BE2C (cell line): ENCODE measurements at regions not wholly inside any gene's neighbourhood (a gene's known extent, or its start where the extent isn't known, plus 50 kb on each side); places are given as distances from the start of the nearest gene placed in this dataset.
"Not testable (repeated sequence)": the region's sequence is repeated elsewhere in the genome, so short reads cannot be mapped to it uniquely, and the experiment has no call there.

ENCODE experiments used
- DNase-seq: peaks from one replicate; pipeline ENCODE4 v3.0.0-alpha.2; 2020
- H3K27me3 ChIP-seq: fragments of 250-450 bp; sonication (Bioruptor Pico); 2 replicates; pipeline ENCODE4 v1.5.1; 2020; ENCODE audit warnings: mild to moderate bottlenecking
- H3K36me3 ChIP-seq: fragments of 250-450 bp; sonication (Bioruptor Pico); 2 replicates; pipeline ENCODE4 v1.5.1; 2020; ENCODE audit warnings: mild to moderate bottlenecking
- H3K4me1 ChIP-seq: fragments of 250-450 bp; sonication (Bioruptor Pico); 2 replicates; pipeline ENCODE4 v1.5.1; 2020
- H3K4me3 ChIP-seq: 2 replicates; pipeline ENCODE4 v1.5.1; 2011; ENCODE audit warnings: low read depth, low read length
- H3K9me3 ChIP-seq: fragments of 250-450 bp; sonication (Bioruptor Pico); 2 replicates; pipeline ENCODE4 v1.5.1; 2020
- TF ChIP-seq, protein P1 (sequence below): IDR thresholded peaks from 2 replicates; pipeline ENCODE4 v1.5.1; 2012; ENCODE audit warnings: mild to moderate bottlenecking, low read depth, low read length

- Histone ChIP-seq H3K9me3 (no peaks in the 10 kb centered on the region), H3K4me1 (no peaks in the 10 kb centered on the region), H3K4me3 (no peak overlapping the region)
These were observed 95.9 kb downstream of the OTUD1 start for GRCh38 chr10:23534761-23535160.

GRCh38 chr10:23535381-23535780 lies 96.5 kb downstream of the OTUD1 start:
- Histone ChIP-seq H3K27me3 (no peaks in the 10 kb centered on the region), H3K36me3 (no peaks in the 10 kb centered on the region), H3K9me3 (no peaks in the 10 kb centered on the region), H3K4me3 (no peak overlapping the region), H3K4me1 (no peaks in the 10 kb centered on the region)
- DNase-seq = no peak
- TF ChIP-seq, protein P1, sequence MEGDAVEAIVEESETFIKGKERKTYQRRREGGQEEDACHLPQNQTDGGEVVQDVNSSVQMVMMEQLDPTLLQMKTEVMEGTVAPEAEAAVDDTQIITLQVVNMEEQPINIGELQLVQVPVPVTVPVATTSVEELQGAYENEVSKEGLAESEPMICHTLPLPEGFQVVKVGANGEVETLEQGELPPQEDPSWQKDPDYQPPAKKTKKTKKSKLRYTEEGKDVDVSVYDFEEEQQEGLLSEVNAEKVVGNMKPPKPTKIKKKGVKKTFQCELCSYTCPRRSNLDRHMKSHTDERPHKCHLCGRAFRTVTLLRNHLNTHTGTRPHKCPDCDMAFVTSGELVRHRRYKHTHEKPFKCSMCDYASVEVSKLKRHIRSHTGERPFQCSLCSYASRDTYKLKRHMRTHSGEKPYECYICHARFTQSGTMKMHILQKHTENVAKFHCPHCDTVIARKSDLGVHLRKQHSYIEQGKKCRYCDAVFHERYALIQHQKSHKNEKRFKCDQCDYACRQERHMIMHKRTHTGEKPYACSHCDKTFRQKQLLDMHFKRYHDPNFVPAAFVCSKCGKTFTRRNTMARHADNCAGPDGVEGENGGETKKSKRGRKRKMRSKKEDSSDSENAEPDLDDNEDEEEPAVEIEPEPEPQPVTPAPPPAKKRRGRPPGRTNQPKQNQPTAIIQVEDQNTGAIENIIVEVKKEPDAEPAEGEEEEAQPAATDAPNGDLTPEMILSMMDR = no peak

More at GRCh38 chr10:23534761-23535160, 95.9 kb downstream of the OTUD1 start:
- Histone ChIP-seq H3K27me3 (no peaks in the 10 kb centered on the region), H3K36me3 (no peaks in the 10 kb centered on the region)
- TF ChIP-seq, protein P1 = no peak
- DNase-seq = no peak

DNA sequence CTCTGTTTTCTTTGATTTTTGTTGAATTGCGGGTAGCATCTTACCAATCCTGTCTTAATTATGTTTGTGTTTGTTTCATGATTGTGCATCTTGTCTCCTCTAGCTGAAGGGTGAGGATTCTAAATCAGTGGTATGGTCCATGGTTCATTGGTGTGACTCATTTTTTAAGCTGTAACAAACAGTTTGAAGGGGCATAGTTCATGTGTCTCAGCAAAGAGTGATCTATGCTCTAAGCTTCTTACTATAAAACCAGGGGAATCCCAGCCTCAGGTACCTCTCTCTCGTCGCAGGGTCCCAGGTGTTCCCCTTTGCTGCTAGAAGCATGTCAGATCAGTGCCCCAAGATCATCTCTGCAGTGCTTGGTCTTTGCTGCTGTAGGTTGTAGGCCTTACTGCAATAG lies 100.1 kb downstream of the OTUD1 start:
- H3K4me3 ChIP-seq = no peak overlapping the region
- H3K9me3 ChIP-seq = no peaks in the 10 kb centered on the region
- H3K4me1 ChIP-seq = no peaks in the 10 kb centered on the region
- DNase-seq = no peak
- H3K27me3 ChIP-seq = no peaks in the 10 kb centered on the region
- no peaks in the 10 kb centered on the region for H3K36me3 ChIP-seq
- TF ChIP-seq, protein P1 = no peak

DNA sequence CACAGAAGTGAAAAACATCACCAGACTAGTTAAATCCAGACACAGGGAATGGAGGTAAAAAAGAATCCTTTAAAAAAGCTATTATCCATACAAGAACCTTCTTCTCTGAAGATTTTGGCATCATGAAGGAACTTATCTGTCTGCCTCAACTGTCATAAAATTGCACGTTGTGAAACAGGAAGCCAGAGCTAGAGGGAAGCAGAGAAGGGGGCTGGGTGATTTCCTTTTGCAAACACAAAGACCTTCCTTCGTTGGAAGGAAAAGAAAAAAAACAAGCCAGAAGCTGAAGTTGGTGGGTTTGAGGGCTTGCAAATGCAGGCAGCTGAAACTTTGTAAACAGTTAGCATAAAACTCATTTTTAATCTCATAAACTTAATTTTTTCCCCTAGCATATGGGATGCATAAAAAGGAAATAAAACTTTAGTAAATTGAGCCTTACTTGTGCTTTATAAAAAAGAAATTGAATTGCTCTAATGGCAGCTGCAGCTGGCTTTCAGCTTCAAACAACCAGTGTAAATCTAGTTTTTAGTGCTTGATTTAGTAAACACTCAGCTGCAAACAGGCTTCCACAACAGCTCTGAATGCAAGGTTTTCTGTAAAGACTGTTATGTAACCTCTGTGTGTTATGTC lies 101.6 kb downstream of the OTUD1 start:
- DNase-seq = no peak
- Histone ChIP-seq H3K36me3 (no peaks in the 10 kb centered on the region), H3K4me3 (no peak overlapping the region), H3K9me3 (no peaks in the 10 kb centered on the region), H3K4me1 (no peaks in the 10 kb centered on the region), H3K27me3 (no peaks in the 10 kb centered on the region)
- TF ChIP-seq, protein P1 = no peak

- TF ChIP-seq, protein P1 = no peak
- DNase-seq = no peak
- no peaks in the 10 kb centered on the region for H3K27me3 ChIP-seq
These were observed 105.0 kb downstream of the OTUD1 start for GRCh38 chr10:23543691-23544380.

GRCh38 chr10:23545866-23546265 lies 107.0 kb downstream of the OTUD1 start:
- H3K4me1 ChIP-seq, DNase-seq, H3K27me3 ChIP-seq, H3K36me3 ChIP-seq, H3K9me3 ChIP-seq, H3K4me3 ChIP-seq: not testable (repeated sequence)

More at GRCh38 chr10:23543691-23544380, 105.0 kb downstream of the OTUD1 start:
- H3K36me3 ChIP-seq = no peaks in the 10 kb centered on the region
- no peak overlapping the region for H3K4me3 ChIP-seq
- H3K9me3 ChIP-seq = no peaks in the 10 kb centered on the region
- no peaks in the 10 kb centered on the region for H3K4me1 ChIP-seq
